Astrocyte (in vitro differentiated cells and primary cell): ENCODE measurements at regions not wholly inside any gene's neighbourhood (a gene's known extent, or its start where the extent isn't known, plus 50 kb on each side); places are given as distances from the start of the nearest gene placed in this dataset.
A peak's percentile ranks its signal among the peaks of the same experiment; 100 is the strongest.

Source experiments
- DNase-seq: peaks from one replicate; pipeline ENCODE4 v3.0.0-alpha.2; 2010; ENCODE audit warnings: low read depth
- FAIRE-seq: peaks from 2 replicates; lab custom pipeline; 2011; peaks lifted over from hg19 to GRCh38; lab: Jason Lieb, UNC
- H2AFZ ChIP-seq: 2 replicates; pipeline ENCODE4 v1.6.0; 2012; ENCODE audit warnings: low read depth, low read length, inconsistent platforms
- H3K27ac ChIP-seq: 2 replicates; pipeline ENCODE4 v1.5.1; 2011; ENCODE audit warnings: low read depth, low read length, inconsistent platforms
- H3K27me3 ChIP-seq: 2 replicates; pipeline ENCODE4 v1.6.0; 2011; ENCODE audit warnings: low read length, inconsistent platforms; ENCODE audit not compliant: insufficient read depth
- H3K36me3 ChIP-seq: 2 replicates; pipeline ENCODE4 v1.5.1; 2011; ENCODE audit warnings: low read length, inconsistent platforms; ENCODE audit not compliant: insufficient read depth
- H3K4me1 ChIP-seq: 2 replicates; pipeline ENCODE4 v1.5.1; 2011; ENCODE audit warnings: low read length, inconsistent platforms; ENCODE audit not compliant: insufficient read depth
- H3K4me2 ChIP-seq: 2 replicates; pipeline ENCODE4 v1.6.0; 2012; ENCODE audit warnings: low read length, inconsistent platforms
- H3K4me3 ChIP-seq: 2 replicates; pipeline ENCODE4 v1.5.1; 2011; ENCODE audit warnings: low read depth, mild to moderate bottlenecking, low read length, inconsistent platforms; ENCODE audit not compliant: insufficient read depth
- H3K79me2 ChIP-seq: 2 replicates; pipeline ENCODE4 v1.6.0; 2012; ENCODE audit warnings: mild to moderate bottlenecking, low read length, inconsistent platforms; ENCODE audit not compliant: insufficient read depth
- H3K9ac ChIP-seq: 2 replicates; pipeline ENCODE4 v1.6.0; 2012; ENCODE audit warnings: mild to moderate bottlenecking, low read length, inconsistent platforms
- H3K9me3 ChIP-seq: 2 replicates; pipeline ENCODE4 v1.5.1; 2012; ENCODE audit warnings: low read depth, mild to moderate bottlenecking, low read length, inconsistent platforms; ENCODE audit not compliant: insufficient read depth
- H4K20me1 ChIP-seq: 2 replicates; pipeline ENCODE4 v1.6.0; 2012; ENCODE audit warnings: low read length, inconsistent platforms; ENCODE audit not compliant: insufficient read depth
- H3K27ac Mint-ChIP-seq: one replicate; pipeline ENCODE4 v1.8.0; 2021; ENCODE audit warnings: mild to moderate bottlenecking, mixed read lengths; ENCODE audit not compliant: unreplicated experiment
- H3K27me3 Mint-ChIP-seq: one replicate; pipeline ENCODE4 v1.8.0; 2021; ENCODE audit warnings: low read depth, mixed read lengths; ENCODE audit not compliant: unreplicated experiment
- H3K36me3 Mint-ChIP-seq: one replicate; pipeline ENCODE4 v1.8.0; 2021; ENCODE audit warnings: low read depth, mixed read lengths; ENCODE audit not compliant: unreplicated experiment
- H3K4me1 Mint-ChIP-seq: one replicate; pipeline ENCODE4 v1.8.0; 2021; ENCODE audit warnings: low read depth, mixed read lengths; ENCODE audit not compliant: unreplicated experiment
- H3K4me3 Mint-ChIP-seq: one replicate; pipeline ENCODE4 v1.8.0; 2021; ENCODE audit warnings: mild to moderate bottlenecking, moderate library complexity, mixed read lengths; ENCODE audit not compliant: unreplicated experiment
- H3K9me3 Mint-ChIP-seq: one replicate; pipeline ENCODE4 v1.8.0; 2021; ENCODE audit warnings: mild to moderate bottlenecking, mixed read lengths; ENCODE audit not compliant: unreplicated experiment
- CTCF ChIP-seq: IDR thresholded peaks from 2 replicates; pipeline ENCODE4 v1.5.1; 2011; ENCODE audit warnings: low read depth, mild to moderate bottlenecking, inconsistent platforms, low read length, moderate library complexity; ENCODE audit not compliant: insufficient read depth
- EZH2 ChIP-seq: IDR thresholded peaks from 2 replicates; pipeline ENCODE4 v1.6.1; 2012; ENCODE audit warnings: mild to moderate bottlenecking, low read length, inconsistent platforms; ENCODE audit not compliant: insufficient read depth

- Mint-ChIP-seq H3K9me3 (no peaks in the 10 kb centered on the region), H3K27ac (no peak overlapping the region), H3K4me1 (no peaks in the 10 kb centered on the region), H3K36me3 (no peaks in the 10 kb centered on the region), H3K4me3 (no peak overlapping the region), H3K27me3 (peaks cover 21% of the 10 kb centered on the region)
- no peaks in the 10 kb centered on the region for H3K36me3 ChIP-seq
- H3K4me3 ChIP-seq = no peak overlapping the region
- H3K79me2 ChIP-seq = no peaks in the 10 kb centered on the region
- no peak overlapping the region for H3K4me2 ChIP-seq
- H3K27me3 ChIP-seq = no peaks in the 10 kb centered on the region
- DNase-seq (no peak), FAIRE-seq (no peak)
- H3K9ac ChIP-seq = no peak overlapping the region
- TF ChIP-seq EZH2 (no peak), CTCF (no peak)
- no peaks in the 10 kb centered on the region for H3K9me3 ChIP-seq
- H2AFZ ChIP-seq = no peak overlapping the region
- H4K20me1 ChIP-seq = no peaks in the 10 kb centered on the region
- H3K27ac ChIP-seq = no peak overlapping the region
- H3K4me1 ChIP-seq = no peaks in the 10 kb centered on the region
Observed at GRCh38 chrX:140434347-140434746, 70.5 kb downstream of the SOX3 start.

- Mint-ChIP-seq H3K36me3 (no peaks in the 10 kb centered on the region), H3K4me1 (no peaks in the 10 kb centered on the region), H3K4me3 (no peak overlapping the region), H3K27ac (no peak overlapping the region), H3K27me3 (peaks cover 18% of the 10 kb centered on the region), H3K9me3 (no peaks in the 10 kb centered on the region)
- no peak overlapping the region for H3K4me2 ChIP-seq
- H3K79me2 ChIP-seq = no peaks in the 10 kb centered on the region
- H3K4me1 ChIP-seq = no peaks in the 10 kb centered on the region
- H3K27me3 ChIP-seq = no peaks in the 10 kb centered on the region
- H3K4me3 ChIP-seq = no peak overlapping the region
- no peaks in the 10 kb centered on the region for H3K9me3 ChIP-seq
- no peak overlapping the region for H3K9ac ChIP-seq
- no peaks in the 10 kb centered on the region for H4K20me1 ChIP-seq
- no peak overlapping the region for H2AFZ ChIP-seq
- no peak for FAIRE-seq
- no peaks in the 10 kb centered on the region for H3K36me3 ChIP-seq
- no peak overlapping the region for H3K27ac ChIP-seq
- TF ChIP-seq EZH2 = no peak
- no peak for TF ChIP-seq CTCF
- no peak for DNase-seq
Observed at GRCh38 chrX:140433582-140433981, 71.3 kb downstream of the SOX3 start.

GRCh38 chrX:140432346-140433175, 72.3 kb downstream of the SOX3 start:
- Histone ChIP-seq H3K9ac (no peak overlapping the region), H3K79me2 (no peaks in the 10 kb centered on the region), H3K27me3 (no peaks in the 10 kb centered on the region), H3K27ac (no peak overlapping the region), H3K4me3 (no peak overlapping the region), H3K9me3 (no peaks in the 10 kb centered on the region), H3K4me1 (no peaks in the 10 kb centered on the region), H2AFZ (no peak overlapping the region), H3K36me3 (no peaks in the 10 kb centered on the region), H4K20me1 (no peaks in the 10 kb centered on the region), H3K4me2 (no peak overlapping the region)
- Mint-ChIP-seq H3K9me3 (no peaks in the 10 kb centered on the region), H3K4me3 (no peak overlapping the region), H3K4me1 (no peaks in the 10 kb centered on the region), H3K27ac (no peak overlapping the region), H3K36me3 (no peaks in the 10 kb centered on the region), H3K27me3 (peaks cover 18% of the 10 kb centered on the region)
- TF ChIP-seq CTCF (no peak), EZH2 (no peak)
- DNase-seq = peak; percentile 31
- FAIRE-seq = peak; percentile 50
